ENCODE measurements at regions not wholly inside any gene's neighbourhood (a gene's known extent, or its start where the extent isn't known, plus 50 kb on each side); places are given as distances from the start of the nearest gene placed in this dataset.

DNA sequence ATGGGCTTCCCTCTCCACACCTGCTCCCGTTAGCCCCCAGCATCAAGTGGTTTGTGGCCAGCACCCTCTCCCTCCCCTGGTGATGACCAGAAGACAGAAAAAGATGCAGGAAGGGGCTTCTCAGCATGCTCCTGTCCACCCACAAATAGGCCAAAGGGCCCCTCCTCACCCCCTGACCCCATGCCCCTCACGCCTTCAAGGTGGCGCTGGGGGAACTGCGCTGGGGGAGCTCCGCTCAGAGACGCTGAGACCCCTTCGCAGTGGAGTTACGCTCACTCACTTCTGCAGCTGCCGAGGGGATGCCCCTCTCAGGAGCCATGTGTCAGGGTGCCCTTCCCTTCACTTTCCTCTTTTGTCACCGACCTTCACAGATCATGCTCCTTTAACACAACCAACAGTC is 92.0 kb downstream of the PSMB1 start:
- TF ChIP-seq POLR2A (IDR thresholded peaks at IDR 0.05), result no peak
- TF ChIP-seq, protein P1, sequence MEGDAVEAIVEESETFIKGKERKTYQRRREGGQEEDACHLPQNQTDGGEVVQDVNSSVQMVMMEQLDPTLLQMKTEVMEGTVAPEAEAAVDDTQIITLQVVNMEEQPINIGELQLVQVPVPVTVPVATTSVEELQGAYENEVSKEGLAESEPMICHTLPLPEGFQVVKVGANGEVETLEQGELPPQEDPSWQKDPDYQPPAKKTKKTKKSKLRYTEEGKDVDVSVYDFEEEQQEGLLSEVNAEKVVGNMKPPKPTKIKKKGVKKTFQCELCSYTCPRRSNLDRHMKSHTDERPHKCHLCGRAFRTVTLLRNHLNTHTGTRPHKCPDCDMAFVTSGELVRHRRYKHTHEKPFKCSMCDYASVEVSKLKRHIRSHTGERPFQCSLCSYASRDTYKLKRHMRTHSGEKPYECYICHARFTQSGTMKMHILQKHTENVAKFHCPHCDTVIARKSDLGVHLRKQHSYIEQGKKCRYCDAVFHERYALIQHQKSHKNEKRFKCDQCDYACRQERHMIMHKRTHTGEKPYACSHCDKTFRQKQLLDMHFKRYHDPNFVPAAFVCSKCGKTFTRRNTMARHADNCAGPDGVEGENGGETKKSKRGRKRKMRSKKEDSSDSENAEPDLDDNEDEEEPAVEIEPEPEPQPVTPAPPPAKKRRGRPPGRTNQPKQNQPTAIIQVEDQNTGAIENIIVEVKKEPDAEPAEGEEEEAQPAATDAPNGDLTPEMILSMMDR (IDR thresholded peaks at IDR 0.05), result no peak

Data from vagina (tissue), 2 donors.